Neural cell (in vitro differentiated cells): ENCODE measurements at regions not wholly inside any gene's neighbourhood (a gene's known extent, or its start where the extent isn't known, plus 50 kb on each side); places are given as distances from the start of the nearest gene placed in this dataset.

Experiments
- EP300 ChIP-seq: fragments of 450-650 bp; conservative IDR thresholded peaks from 2 replicates; pipeline ENCODE4 v1.6.1; 2014; ENCODE audit warnings: antibody characterized with exemption, mild to moderate bottlenecking, moderate library complexity; ENCODE audit not compliant: poor library complexity, severe bottlenecking
- EZH2 ChIP-seq: fragments of 200-600, 300-800 bp; shearing (Covaris generic), sonication (generic); IDR thresholded peaks from 2 replicates; pipeline ENCODE4 v1.6.1; 2014; ENCODE audit warnings: antibody characterized with exemption, low read length, borderline replicate concordance, mild to moderate bottlenecking; ENCODE audit not compliant: insufficient read depth, poor library complexity, severe bottlenecking
- POLR2AphosphoS5 ChIP-seq: IDR thresholded peaks from 2 replicates; pipeline ENCODE4 v1.6.1; 2012
- RAD21 ChIP-seq: fragments of 450-650 bp; conservative IDR thresholded peaks from 2 replicates; pipeline ENCODE4 v1.6.1; 2014; ENCODE audit warnings: antibody characterized with exemption, mild to moderate bottlenecking, moderate library complexity
- SMC3 ChIP-seq: fragments of 450-650 bp; conservative IDR thresholded peaks from 2 replicates; pipeline ENCODE4 v1.6.1; 2014; ENCODE audit warnings: antibody characterized with exemption, mild to moderate bottlenecking, moderate library complexity; ENCODE audit not compliant: poor library complexity
- TAF1 ChIP-seq: IDR thresholded peaks from 2 replicates; pipeline ENCODE4 v1.6.1; 2012; ENCODE audit warnings: low read depth
- TF ChIP-seq, protein P1 (sequence below): fragments of 450-650 bp; IDR thresholded peaks from 2 replicates; pipeline ENCODE4 v1.5.1; 2014; ENCODE audit warnings: antibody characterized with exemption, mild to moderate bottlenecking, moderate library complexity; ENCODE audit not compliant: poor library complexity, severe bottlenecking
- TF ChIP-seq, protein P2 (sequence below): IDR thresholded peaks from 2 replicates; pipeline ENCODE4 v1.6.1; 2012; ENCODE audit warnings: borderline replicate concordance

DNA sequence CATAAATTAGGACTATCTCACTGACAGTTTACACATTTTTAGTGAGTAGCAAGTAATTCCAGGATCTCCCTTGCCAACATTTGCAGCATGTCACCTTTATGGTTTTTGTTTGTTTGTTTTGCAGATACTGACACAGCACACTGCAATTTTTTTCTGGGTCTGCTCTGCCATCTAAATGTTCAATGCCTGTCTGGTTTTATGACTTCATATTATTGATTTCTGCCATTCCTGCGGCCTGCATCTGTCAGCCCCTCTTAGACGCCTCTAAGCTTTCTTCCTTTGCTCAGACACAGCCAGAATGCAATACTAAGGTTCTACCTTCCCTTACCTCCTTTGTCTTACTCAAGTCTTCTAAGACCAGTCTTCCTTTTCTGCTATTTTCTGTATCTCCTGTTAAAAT is 321.2 kb upstream of the AZI2 start:
- TF ChIP-seq, protein P1, sequence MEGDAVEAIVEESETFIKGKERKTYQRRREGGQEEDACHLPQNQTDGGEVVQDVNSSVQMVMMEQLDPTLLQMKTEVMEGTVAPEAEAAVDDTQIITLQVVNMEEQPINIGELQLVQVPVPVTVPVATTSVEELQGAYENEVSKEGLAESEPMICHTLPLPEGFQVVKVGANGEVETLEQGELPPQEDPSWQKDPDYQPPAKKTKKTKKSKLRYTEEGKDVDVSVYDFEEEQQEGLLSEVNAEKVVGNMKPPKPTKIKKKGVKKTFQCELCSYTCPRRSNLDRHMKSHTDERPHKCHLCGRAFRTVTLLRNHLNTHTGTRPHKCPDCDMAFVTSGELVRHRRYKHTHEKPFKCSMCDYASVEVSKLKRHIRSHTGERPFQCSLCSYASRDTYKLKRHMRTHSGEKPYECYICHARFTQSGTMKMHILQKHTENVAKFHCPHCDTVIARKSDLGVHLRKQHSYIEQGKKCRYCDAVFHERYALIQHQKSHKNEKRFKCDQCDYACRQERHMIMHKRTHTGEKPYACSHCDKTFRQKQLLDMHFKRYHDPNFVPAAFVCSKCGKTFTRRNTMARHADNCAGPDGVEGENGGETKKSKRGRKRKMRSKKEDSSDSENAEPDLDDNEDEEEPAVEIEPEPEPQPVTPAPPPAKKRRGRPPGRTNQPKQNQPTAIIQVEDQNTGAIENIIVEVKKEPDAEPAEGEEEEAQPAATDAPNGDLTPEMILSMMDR: no peak
- no peak for TF ChIP-seq POLR2AphosphoS5
- no peak for TF ChIP-seq TAF1
- no peak for TF ChIP-seq EZH2
- no peak for TF ChIP-seq SMC3
- TF ChIP-seq EP300: no peak
- TF ChIP-seq, protein P2, sequence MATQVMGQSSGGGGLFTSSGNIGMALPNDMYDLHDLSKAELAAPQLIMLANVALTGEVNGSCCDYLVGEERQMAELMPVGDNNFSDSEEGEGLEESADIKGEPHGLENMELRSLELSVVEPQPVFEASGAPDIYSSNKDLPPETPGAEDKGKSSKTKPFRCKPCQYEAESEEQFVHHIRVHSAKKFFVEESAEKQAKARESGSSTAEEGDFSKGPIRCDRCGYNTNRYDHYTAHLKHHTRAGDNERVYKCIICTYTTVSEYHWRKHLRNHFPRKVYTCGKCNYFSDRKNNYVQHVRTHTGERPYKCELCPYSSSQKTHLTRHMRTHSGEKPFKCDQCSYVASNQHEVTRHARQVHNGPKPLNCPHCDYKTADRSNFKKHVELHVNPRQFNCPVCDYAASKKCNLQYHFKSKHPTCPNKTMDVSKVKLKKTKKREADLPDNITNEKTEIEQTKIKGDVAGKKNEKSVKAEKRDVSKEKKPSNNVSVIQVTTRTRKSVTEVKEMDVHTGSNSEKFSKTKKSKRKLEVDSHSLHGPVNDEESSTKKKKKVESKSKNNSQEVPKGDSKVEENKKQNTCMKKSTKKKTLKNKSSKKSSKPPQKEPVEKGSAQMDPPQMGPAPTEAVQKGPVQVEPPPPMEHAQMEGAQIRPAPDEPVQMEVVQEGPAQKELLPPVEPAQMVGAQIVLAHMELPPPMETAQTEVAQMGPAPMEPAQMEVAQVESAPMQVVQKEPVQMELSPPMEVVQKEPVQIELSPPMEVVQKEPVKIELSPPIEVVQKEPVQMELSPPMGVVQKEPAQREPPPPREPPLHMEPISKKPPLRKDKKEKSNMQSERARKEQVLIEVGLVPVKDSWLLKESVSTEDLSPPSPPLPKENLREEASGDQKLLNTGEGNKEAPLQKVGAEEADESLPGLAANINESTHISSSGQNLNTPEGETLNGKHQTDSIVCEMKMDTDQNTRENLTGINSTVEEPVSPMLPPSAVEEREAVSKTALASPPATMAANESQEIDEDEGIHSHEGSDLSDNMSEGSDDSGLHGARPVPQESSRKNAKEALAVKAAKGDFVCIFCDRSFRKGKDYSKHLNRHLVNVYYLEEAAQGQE: no peak
- no peak for TF ChIP-seq RAD21
